Fibroblast of villous mesenchyme (primary cell): ENCODE measurements at regions not wholly inside any gene's neighbourhood (a gene's known extent, or its start where the extent isn't known, plus 50 kb on each side); places are given as distances from the start of the nearest gene placed in this dataset.

ENCODE experiments used
- DNase-seq: peaks from one replicate; pipeline ENCODE4 v3.0.0-alpha.2; 2010; ENCODE audit warnings: low read depth
- H3K4me3 ChIP-seq: 2 replicates; pipeline ENCODE4 v1.5.1; 2011; ENCODE audit warnings: low read depth, mild to moderate bottlenecking, low read length
- CTCF ChIP-seq: IDR thresholded peaks from 2 replicates; pipeline ENCODE4 v1.5.1; 2012; ENCODE audit warnings: low read depth, mild to moderate bottlenecking, low read length; ENCODE audit not compliant: insufficient read depth

- TF ChIP-seq CTCF: no peak
- no peak for DNase-seq
- no peak overlapping the region for H3K4me3 ChIP-seq
These were observed 233.7 kb upstream of the SPRY1 start for GRCh38 chr4:123162859-123163258.

GRCh38 chr4:123163501-123163900 lies 233.1 kb upstream of the SPRY1 start:
- TF ChIP-seq CTCF: no peak
- DNase-seq: peak; percentile 73
- no peak overlapping the region for H3K4me3 ChIP-seq

- TF ChIP-seq CTCF: no peak
- no peak overlapping the region for H3K4me3 ChIP-seq
- no peak for DNase-seq
These were observed 230.6 kb upstream of the SPRY1 start for GRCh38 chr4:123166023-123166422.

- no peak for TF ChIP-seq CTCF
- no peak for DNase-seq
These were observed 228.7 kb upstream of the SPRY1 start for GRCh38 chr4:123167931-123168330.

GRCh38 chr4:123168812-123169211 lies 227.8 kb upstream of the SPRY1 start:
- no peak overlapping the region for H3K4me3 ChIP-seq
- TF ChIP-seq CTCF: no peak
- no peak for DNase-seq

More at GRCh38 chr4:123167931-123168330, 228.7 kb upstream of the SPRY1 start:
- no peak overlapping the region for H3K4me3 ChIP-seq

- DNase-seq: no peak
- no peak overlapping the region for H3K4me3 ChIP-seq
- TF ChIP-seq CTCF: no peak
These were observed 225.8 kb upstream of the SPRY1 start for GRCh38 chr4:123170843-123171242.

- no peak overlapping the region for H3K4me3 ChIP-seq
- no peak for TF ChIP-seq CTCF
- DNase-seq: no peak
These were observed 220.0 kb upstream of the SPRY1 start for GRCh38 chr4:123176605-123177004.
